Fibroblast of peridontal ligament (primary cell): ENCODE measurements at regions not wholly inside any gene's neighbourhood (a gene's known extent, or its start where the extent isn't known, plus 50 kb on each side); places are given as distances from the start of the nearest gene placed in this dataset.
A peak's percentile ranks its signal among the peaks of the same experiment; 100 is the strongest.

Source experiments
- DNase-seq: peaks from one replicate; pipeline ENCODE4 v3.0.0-alpha.2; 2010; ENCODE audit errors: extremely low read depth

DNA sequence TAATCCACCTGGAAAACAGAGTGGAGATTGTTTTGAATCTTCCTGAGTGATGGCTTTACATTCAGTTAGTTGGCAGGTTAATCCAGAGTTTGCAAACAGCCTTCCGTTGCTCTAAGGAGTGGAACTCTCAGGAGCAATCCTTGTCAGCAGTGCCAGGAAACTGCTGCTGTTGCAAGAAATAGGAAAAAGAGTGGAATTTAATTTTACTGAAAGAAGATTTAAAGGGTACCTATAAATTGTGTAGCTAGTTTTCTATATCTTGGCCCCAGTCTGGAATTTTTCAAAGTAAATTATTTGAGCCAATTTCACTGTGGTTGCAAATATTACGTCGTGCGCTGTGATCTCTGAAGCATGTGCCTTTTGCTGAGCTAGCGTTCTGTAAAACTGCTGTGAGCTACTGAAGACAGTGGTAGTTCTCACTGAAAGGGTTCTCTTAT is 55.5 kb upstream of the SLC5A12 start:
- DNase-seq = peak; percentile 47

DNA sequence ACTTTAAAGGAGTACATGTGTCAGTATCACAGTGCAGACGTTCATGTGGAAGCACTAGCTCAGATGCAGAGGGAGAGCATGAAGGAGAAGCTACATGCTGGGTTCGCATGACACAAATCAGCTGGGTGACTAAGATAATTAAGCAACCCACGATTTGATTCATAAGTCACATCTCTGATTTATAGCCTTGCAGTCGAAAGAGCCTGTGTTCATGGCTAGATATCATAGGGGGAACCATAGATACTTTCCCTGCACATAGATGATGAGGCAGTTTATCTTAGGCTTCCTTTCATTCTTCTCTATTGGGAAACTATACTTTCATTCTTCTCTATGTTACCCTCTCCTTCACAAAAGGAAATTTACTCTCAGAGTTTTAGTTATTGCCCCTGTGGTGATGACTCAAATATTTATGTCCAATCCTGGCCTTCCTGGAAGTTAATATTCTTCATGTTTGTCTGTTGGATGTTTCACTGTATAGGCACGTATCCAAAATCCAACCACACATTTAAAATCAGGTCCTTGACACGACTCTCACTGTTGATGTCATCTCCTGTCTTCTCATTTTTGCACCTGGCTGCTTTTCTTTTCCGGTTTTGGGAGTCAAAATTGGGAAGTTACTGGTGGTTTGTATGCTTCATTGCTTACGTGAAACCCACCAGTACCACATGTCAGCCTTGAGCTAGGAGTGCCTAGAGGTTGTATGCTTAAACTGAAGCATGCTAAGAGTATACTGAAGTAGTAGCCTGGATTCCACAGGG is 56.3 kb upstream of the SLC5A12 start:
- DNase-seq = peak; percentile 73

- peak; percentile 18 for DNase-seq
Observed at GRCh38 chr11:26779074-26779865, 57.4 kb upstream of the SLC5A12 start.

GRCh38 chr11:26780376-26781085 is 58.7 kb upstream of the SLC5A12 start:
- peak; percentile 10 for DNase-seq

- DNase-seq = no peak
Observed at GRCh38 chr11:26782220-26782965, 60.5 kb upstream of the SLC5A12 start.

GRCh38 chr11:26783997-26784396 is 62.1 kb upstream of the SLC5A12 start:
- no peak for DNase-seq

- no peak for DNase-seq
Observed at GRCh38 chr11:26790738-26791137, 68.9 kb upstream of the SLC5A12 start.

DNA sequence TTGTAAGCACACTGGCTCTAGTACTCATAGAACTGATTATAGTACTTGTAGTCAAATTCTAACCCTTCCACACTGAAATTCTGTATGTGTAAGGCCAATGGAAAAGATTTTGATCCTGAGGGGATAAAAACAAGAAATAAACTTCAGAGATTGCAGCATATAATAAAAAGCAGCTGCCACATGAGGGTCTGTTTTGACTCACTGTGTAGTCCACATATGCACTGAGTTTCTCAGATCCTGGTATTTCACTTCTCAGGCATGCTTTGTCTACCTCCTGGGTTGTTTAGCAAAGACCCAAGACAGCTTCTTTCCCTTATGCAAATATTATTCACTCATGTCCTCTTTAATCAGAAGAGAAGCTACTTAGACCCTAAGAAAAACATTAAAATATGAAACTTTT is 71.1 kb upstream of the SLC5A12 start:
- DNase-seq = peak; percentile 75

DNA sequence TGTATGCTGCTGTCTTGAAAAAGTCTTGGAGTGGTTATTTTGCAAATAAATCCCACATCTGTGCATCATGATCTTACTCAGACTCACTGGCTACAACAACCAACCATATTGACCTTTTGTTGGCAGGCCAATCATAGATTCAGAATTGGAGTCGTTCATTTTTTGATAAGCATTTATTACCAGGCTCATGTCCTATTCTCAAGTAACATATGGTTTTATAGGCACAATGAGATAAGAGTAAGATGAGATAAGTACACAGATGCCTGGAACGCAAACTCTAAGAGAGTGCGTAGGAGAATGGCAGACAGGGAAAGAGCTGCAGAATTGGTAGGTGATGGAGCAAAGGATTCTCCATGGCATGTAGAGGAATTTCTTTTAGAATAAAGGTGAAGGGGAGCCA is 71.6 kb upstream of the SLC5A12 start:
- no peak for DNase-seq

DNA sequence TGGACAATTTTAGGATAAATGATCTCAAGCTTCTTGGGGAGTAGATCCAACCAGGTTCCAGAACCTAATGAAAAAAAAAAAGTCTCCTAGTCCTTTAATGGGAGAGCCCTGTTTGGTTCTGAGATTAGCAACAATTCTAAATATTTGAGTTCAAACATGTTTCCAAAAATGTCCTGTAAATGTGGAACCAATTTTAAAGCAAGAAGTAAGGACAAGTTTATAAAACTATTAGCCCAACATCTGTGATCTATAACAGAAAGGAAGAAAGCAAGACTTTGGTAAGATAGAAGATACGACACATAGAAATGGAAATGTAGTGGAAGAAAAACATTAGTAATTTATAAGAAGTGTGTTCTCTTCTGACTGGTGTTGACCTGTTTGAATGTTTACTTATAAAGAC is 79.7 kb upstream of the SLC5A12 start:
- peak; percentile 48 for DNase-seq

DNA sequence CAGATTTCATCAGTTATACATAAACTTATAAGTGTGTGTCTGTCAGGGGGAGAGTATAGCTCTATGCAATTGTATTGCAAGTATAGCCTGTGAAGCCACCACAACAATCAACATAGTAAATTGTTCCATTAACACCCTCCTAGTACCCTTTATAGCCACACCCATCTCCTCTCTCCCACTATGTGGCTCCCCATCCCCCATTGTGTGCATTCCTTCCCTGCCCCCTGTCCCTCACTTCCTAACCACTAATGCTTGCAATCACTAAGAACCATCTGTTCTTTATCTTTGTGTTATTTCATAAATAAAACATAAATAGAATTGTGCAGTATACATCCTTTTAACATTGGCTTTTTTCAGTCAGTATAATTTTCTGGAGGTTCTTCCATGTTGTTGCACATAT is 83.1 kb upstream of the SLC5A12 start:
- DNase-seq = no peak

DNA sequence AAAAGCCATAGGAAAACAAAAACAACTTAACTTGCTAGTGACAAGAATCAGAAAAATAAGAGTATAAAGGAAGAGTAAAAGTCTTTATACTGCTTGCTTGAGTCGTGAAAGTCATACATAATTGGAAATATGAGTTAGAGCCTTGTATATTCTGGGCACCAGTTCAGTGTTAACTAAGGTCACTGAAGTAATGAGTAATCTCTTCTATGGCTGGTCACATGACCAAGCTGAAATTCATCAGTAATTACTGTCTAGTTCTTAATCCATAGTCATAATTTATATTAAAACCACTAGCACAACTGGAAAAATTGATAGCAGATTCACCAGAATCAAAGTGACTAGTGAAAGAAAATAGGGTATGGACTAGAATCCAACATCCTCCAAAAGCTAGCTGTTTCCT is 84.4 kb upstream of the SLC5A12 start:
- peak; percentile 79 for DNase-seq

DNA sequence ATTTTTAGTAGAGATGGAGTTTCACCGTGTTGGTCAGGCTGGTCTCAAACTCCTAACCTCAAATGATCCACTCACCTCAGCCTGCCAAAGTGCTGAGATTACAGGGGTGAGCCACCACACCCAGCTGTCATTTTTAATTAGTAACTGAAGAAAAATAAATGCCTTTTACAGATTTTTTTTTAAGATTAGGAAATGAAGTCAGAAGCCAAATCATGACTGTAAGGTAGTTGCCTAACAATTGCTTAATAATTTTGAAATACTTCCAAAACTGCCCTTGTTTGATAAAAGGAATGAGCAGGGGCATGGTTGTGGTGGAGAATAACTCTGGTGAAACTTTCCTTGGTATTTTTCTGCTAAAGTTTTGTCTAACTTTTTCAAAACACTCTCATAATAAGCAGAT is 98.9 kb upstream of the SLC5A12 start:
- DNase-seq = peak; percentile 95

- DNase-seq = no peak
Observed at GRCh38 chr11:26823963-26824362, 102.1 kb upstream of the SLC5A12 start.

DNA sequence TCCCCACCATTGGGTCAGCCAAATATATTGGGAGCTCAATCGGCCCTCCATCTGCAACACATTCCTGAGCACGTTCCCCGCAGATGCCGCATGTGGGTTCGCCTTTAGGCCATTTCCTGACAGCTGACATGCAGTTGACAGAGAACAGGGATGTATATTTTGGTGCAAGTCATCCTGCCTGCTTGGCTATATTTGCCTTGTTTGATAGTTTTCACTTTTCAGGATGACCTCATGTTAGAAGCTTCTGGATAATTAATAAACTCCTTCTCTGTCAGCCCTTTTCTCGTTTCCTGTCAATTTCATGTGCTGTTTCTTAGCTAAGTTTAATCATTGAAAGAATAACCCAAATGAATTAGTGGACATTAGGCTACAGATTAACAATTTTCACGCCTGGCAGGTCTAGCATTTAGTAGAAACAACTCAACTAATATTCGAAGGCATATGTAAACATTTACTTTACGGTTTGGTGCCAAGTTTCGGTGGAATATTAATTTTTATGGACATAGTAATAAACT is 105.8 kb upstream of the SLC5A12 start:
- no peak for DNase-seq

DNA sequence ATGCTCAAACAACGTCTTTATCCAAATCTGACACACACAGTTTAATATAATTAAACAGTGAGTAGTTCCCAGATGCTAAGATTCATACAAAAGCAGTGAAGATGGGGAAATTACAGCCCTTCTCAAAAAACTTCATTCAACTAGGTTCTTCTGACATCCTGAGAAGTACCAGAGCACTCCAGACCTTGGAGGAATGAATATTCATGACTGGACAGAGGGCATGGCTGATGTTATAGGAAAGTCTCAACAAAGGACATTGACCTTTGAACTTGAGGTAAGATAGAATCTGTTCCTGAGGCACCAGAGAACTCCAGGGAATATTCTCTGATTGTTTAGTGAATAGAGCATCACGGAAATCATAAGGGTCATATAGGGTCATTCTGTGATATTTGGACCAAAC is 106.4 kb upstream of the SLC5A12 start:
- DNase-seq = no peak

DNA sequence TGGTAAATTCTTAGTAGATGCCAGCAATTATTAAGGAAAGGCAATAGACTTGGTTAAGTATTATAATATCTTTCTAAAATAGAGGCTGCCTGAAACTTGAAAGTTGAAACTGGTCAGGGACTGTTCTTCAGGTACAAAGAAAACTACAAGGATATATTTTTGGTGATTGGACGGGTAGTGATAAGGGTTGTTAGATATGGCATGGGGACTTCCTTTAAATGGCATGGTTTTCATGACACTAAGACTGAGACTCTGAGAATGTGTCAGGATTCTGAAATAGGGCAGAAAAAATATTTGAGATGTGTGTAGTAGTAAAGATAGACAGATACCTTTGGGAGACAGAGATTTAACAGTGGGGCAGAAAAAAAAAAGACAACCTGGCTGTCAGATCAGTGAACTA is 108.4 kb upstream of the SLC5A12 start:
- DNase-seq = no peak

DNA sequence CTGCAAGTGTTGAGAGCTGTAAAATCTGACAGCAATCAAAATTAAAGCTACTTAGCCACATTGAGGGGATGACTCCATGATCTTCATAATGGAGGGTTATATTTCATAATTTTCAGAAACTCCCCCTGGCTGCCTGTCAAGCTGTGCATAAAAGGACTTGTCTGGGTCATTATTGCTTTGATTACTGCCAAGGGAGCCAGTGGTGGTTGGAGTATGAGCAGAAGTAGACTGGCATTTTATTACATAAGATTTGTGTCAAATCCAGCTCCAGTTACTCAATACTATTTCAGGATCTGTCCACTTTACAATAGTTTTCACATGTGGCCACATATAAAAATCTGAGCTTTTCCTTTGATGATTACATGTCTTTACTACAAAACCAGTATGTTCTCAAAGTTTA is 108.9 kb upstream of the SLC5A12 start:
- DNase-seq = peak; percentile 67

GRCh38 chr11:26834601-26835000 is 112.7 kb upstream of the SLC5A12 start:
- no peak for DNase-seq

- no peak for DNase-seq
Observed at GRCh38 chr11:26835611-26836010, 113.8 kb upstream of the SLC5A12 start.

DNA sequence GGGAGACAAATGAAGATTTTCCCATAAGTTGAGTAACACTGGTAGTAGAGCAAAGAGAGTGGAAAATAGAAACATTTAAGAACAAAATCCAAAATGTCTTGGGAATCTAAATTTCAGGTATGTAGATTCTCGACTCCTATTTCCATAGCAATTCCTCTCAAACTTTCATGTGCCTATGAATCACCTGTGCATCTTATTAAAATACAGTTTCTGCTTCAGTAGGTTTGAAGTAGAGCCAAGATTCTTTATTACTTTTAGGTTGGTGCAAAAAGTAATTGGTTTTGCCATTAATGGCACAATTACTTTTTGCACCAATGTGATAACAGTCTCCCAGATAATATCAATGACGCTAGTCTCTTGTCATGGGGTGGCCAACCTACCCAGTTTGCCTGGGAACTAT is 115.3 kb upstream of the SLC5A12 start:
- no peak for DNase-seq
